ENCODE measurements at regions not wholly inside any gene's neighbourhood (a gene's known extent, or its start where the extent isn't known, plus 50 kb on each side); places are given as distances from the start of the nearest gene placed in this dataset.

DNA sequence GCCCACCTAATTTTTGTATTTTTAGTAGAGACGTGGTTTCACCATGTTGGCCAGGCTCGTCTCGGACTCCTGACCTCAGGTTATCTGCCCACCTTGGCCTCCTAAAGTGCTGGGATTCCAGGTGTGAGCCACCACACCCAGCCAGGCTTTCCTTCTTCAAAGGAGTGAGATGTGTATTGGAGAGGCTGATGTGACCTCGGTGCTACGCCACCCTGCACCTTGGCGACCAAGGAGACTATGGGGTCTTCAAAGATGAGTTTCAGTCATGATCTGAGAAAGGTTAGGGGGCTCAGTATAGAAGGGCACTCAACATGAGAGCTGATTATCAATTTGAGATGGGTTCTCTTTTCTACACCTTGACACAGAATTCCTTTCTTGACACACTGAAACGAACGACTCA, 284.2 kb upstream of the WWC1 start:
- TF ChIP-seq EZH2 (IDR thresholded peaks at IDR 0.05; ENCODE audit: insufficient read depth, poor library complexity, severe bottlenecking) (no peak), EZH2phosphoT487 (IDR thresholded peaks at IDR 0.05; ENCODE audit: insufficient read depth, low read depth) (no peak)
